SW480 (cell line): ENCODE measurements at regions not wholly inside any gene's neighbourhood (a gene's known extent, or its start where the extent isn't known, plus 50 kb on each side); places are given as distances from the start of the nearest gene placed in this dataset.

Experiments
- DNase-seq: peaks from one replicate; pipeline ENCODE4 v3.0.0-alpha.2; 2016; ENCODE audit warnings: low spot score

DNA sequence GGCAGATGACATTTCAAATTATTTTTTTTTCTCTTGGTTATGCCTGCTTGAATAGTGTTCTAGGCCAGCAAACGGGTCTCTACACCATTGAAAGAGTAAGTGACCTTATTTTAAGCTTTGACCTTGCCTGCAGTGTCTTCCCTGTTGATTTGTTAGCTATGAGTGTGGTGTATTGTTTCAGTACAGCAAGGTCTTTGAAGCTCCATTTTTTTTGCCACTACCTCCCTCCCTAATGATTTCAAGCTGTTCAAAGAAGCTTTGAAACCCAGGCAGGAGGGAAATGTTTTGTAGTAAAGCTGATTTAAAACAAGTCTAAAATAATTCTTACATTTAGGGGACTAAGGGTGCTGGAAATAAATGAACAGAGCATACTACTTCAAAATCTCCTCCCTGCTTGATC, 1249.8 kb downstream of the ROBO1 start:
- no peak for DNase-seq

DNA sequence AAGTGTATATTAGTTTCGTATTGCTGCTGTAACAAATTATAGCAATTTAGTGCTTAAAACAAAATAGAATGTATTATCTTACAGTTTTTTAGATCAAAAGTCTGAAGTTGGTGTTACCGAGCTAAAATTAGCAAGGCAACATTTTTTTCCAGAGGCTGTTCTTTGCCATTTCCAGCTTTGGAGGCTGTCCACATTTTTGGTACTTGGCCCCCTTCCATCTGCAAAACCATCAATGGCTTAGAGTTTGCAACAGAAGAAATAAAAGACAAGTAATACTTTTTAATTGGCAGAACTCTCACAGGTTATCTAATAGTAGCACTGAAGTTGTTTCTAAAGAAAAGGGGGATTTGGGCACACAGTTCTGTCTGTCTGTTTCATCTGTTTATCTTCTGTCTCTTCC, 1248.5 kb downstream of the ROBO1 start:
- DNase-seq = no peak

DNA sequence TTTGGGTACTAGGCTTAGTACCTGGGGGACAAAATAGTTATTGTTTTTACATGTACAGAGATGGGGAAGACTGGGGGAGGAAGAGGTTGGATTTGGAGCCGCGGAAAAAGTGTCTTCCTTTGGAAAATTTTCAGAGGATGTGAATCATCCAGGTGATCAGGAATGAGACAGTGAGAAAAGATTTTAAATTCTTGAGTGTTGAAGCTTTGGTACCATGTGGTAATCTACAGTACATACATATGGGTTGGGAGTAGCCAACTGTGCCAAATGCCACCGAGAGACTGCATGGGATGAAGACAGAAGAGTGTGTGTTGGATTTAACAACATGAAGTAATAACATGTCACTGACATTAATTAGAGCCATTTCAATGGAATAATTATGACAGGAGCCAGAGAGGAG, 1238.2 kb downstream of the ROBO1 start:
- DNase-seq = no peak

DNA sequence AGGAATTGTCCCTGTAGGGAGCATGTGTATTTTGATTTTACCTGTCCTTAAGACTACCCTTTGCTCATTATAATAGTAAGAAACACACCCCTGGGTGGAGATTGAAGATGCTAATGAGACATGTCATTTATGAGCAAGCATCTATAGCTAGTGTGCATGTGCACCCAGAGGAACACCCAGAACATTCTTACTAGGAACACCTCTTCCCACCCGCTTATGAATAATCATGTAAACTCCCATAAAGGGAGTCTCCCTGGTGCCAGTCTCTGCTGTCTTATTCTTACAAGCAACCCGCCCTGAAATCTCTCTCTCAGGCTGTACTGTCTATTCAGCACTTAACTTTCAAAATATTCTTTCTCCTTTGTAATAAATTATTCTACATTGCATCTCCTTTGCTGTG, 1227.3 kb downstream of the ROBO1 start:
- no peak for DNase-seq

DNA sequence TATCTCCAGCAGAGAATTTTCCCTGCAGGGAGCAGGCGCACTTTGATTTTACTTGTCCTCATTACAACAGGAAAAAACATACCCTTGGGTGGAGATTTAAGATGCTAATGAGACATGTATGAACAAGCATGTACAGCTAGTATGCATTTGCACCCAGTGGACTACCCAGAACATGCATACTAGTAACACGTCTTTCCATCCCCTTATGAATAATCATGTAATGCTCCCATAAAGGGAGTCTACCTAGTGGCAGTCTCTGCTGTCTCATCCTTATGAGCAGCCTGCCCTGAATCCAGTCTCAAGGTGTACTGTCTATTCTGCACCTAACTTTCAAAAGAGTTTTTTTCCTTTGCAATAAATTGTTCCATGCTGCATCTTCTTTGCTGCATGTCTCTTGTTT, 1222.0 kb downstream of the ROBO1 start:
- DNase-seq = no peak
